ENCODE measurements at regions not wholly inside any gene's neighbourhood (a gene's known extent, or its start where the extent isn't known, plus 50 kb on each side); places are given as distances from the start of the nearest gene placed in this dataset.

- no peak overlapping the region for H3K27ac ChIP-seq
- no peak for TF ChIP-seq CTCF (IDR thresholded peaks at IDR 0.05)
- no peak for TF ChIP-seq ZFX (IDR thresholded peaks at IDR 0.05; ENCODE audit: borderline replicate concordance)
Observed at GRCh38 chr6:139705284-139705683, 330.8 kb upstream of the CITED2 start.

GRCh38 chr6:139703780-139704179 is 329.3 kb upstream of the CITED2 start:
- no peak for TF ChIP-seq ZFX (IDR thresholded peaks at IDR 0.05; ENCODE audit: borderline replicate concordance)
- no peak for TF ChIP-seq CTCF (IDR thresholded peaks at IDR 0.05)
- no peak overlapping the region for H3K27ac ChIP-seq

GRCh38 chr6:139702706-139703105 is 328.3 kb upstream of the CITED2 start:
- H3K27ac ChIP-seq = no peak overlapping the region
- TF ChIP-seq ZFX (IDR thresholded peaks at IDR 0.05; ENCODE audit: borderline replicate concordance) = no peak
- TF ChIP-seq CTCF (IDR thresholded peaks at IDR 0.05) = no peak

- TF ChIP-seq CTCF (IDR thresholded peaks at IDR 0.05) (no peak), ZFX (IDR thresholded peaks at IDR 0.05; ENCODE audit: borderline replicate concordance) (no peak)
- H3K27ac ChIP-seq = no peak overlapping the region
Observed at GRCh38 chr6:139701695-139702094, 327.2 kb upstream of the CITED2 start.

GRCh38 chr6:139701003-139701402 is 326.6 kb upstream of the CITED2 start:
- no peak for TF ChIP-seq ZFX (IDR thresholded peaks at IDR 0.05; ENCODE audit: borderline replicate concordance)
- no peak for TF ChIP-seq CTCF (IDR thresholded peaks at IDR 0.05)
- no peak overlapping the region for H3K27ac ChIP-seq

GRCh38 chr6:139699911-139700310 is 325.5 kb upstream of the CITED2 start:
- H3K27ac ChIP-seq = no peak overlapping the region
- TF ChIP-seq CTCF (IDR thresholded peaks at IDR 0.05) (no peak), ZFX (IDR thresholded peaks at IDR 0.05; ENCODE audit: borderline replicate concordance) (no peak)

- TF ChIP-seq ZFX (IDR thresholded peaks at IDR 0.05; ENCODE audit: borderline replicate concordance) (no peak), CTCF (IDR thresholded peaks at IDR 0.05) (no peak)
- no peak overlapping the region for H3K27ac ChIP-seq
Observed at GRCh38 chr6:139699335-139699734, 324.9 kb upstream of the CITED2 start.
